ENCODE measurements at regions not wholly inside any gene's neighbourhood (a gene's known extent, or its start where the extent isn't known, plus 50 kb on each side); places are given as distances from the start of the nearest gene placed in this dataset.
"Not testable (repeated sequence)": the region's sequence is repeated elsewhere in the genome, so short reads cannot be mapped to it uniquely, and the experiment has no call there.

DNA sequence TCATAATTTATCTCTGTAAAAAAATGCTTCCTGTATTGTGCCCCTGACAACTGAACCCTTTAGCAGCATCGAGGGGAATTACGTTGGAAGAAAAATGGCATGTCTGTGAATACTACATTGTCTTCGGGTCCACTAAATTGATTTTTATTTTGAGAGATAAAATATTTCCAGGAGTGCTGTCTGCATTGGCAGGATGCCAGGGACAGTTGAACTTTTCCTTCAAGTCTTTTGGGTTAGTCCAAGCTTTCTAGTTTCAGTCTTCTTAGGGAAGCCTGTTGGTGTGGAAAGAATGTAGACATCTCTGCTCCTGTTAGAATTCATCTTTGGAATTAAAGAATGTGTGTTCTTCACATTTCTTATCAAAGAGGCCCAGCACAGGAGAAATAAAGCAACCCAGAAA is 557.9 kb downstream of the TMEM114 start:
- no peak for DNase-seq
- TF ChIP-seq, protein P1, sequence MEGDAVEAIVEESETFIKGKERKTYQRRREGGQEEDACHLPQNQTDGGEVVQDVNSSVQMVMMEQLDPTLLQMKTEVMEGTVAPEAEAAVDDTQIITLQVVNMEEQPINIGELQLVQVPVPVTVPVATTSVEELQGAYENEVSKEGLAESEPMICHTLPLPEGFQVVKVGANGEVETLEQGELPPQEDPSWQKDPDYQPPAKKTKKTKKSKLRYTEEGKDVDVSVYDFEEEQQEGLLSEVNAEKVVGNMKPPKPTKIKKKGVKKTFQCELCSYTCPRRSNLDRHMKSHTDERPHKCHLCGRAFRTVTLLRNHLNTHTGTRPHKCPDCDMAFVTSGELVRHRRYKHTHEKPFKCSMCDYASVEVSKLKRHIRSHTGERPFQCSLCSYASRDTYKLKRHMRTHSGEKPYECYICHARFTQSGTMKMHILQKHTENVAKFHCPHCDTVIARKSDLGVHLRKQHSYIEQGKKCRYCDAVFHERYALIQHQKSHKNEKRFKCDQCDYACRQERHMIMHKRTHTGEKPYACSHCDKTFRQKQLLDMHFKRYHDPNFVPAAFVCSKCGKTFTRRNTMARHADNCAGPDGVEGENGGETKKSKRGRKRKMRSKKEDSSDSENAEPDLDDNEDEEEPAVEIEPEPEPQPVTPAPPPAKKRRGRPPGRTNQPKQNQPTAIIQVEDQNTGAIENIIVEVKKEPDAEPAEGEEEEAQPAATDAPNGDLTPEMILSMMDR (IDR thresholded peaks at IDR 0.05; ENCODE audit: borderline replicate concordance) = no peak
- H3K27me3 ChIP-seq (ENCODE audit: low read depth) = no peaks in the 10 kb centered on the region
- no peak overlapping the region for H3K4me3 ChIP-seq
- H3K27ac ChIP-seq (replicated peaks) = no peak overlapping the region
- H3K9me3 ChIP-seq (replicated peaks) = peaks cover 28% of the 10 kb centered on the region
- intact Hi-C loops (cut with micrococcal nuclease) = no loop called here
- H3K36me3 ChIP-seq = no peaks in the 10 kb centered on the region
- H3K4me1 ChIP-seq = no peaks in the 10 kb centered on the region

DNA sequence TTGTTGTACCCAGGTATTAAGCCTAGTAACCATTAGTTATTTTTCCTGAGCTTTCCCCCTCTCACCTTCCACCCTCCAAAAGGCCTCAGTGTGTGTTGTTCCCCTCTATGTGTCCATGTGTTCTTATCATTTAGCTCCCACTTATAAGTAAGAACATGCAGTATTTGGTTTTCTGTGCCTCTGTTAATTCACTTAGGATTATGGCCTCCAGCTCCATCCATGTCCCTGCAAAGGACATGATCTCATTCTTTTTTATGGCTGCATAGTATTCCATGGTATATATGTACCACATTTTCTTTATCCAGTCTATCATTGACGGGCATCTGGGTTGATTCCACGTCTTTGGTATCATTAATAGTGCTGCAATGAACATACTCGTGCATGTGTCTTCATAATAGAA is 560.3 kb downstream of the TMEM114 start:
- H3K27ac ChIP-seq (replicated peaks); H3K4me3 ChIP-seq; DNase-seq; H3K36me3 ChIP-seq; intact Hi-C loops (cut with micrococcal nuclease); H3K27me3 ChIP-seq (ENCODE audit: low read depth); H3K4me1 ChIP-seq: not testable (repeated sequence)
- H3K9me3 ChIP-seq (replicated peaks) = peaks cover 21% of the 10 kb centered on the region

DNA sequence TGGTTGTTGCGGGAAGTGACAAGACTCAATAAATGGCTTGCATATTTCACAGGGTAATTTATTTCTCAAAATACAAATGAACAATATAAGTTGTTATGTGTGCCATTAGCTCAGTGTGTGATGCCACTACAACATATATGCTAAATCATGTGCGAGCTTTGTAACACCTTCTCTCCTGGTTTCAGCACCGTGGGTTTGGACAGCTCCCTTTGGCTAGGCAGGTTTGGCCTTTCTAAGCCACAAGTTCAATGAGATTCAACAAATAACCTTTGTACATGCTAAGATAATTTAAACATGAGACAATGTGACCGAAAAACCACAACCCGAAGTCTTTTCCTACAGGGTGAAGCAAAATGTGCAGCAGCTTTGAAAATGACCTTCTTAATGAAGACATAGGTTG is 563.9 kb downstream of the TMEM114 start:
- DNase-seq = no peak
- Histone ChIP-seq H3K4me3 (no peak overlapping the region), H3K27me3 (ENCODE audit: low read depth) (no peaks in the 10 kb centered on the region), H3K4me1 (no peaks in the 10 kb centered on the region), H3K9me3 (replicated peaks) (peaks cover 21% of the 10 kb centered on the region), H3K27ac (replicated peaks) (no peak overlapping the region), H3K36me3 (no peaks in the 10 kb centered on the region)
- TF ChIP-seq, protein P1 (IDR thresholded peaks at IDR 0.05; ENCODE audit: borderline replicate concordance) = no peak
- intact Hi-C loops (cut with micrococcal nuclease) = no loop called here

DNA sequence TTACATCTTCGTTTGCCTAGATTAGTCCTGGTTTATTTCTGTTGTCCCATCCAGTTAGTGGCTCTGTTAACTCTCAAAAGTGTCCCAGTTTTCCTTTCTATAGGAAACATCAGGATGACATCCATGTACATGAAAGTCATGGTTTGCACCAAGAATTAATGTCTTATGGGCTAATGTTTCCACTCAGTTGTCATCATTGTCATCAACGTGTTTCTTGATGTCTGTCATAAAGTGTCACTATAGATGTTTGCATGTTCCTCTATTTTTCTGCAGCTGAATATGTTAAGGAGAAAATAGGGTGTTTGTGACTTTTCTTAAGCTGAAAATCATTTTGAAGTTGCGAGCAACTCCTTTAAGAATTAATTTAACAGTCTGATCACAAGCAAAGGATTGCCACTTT is 567.0 kb downstream of the TMEM114 start:
- H3K4me3 ChIP-seq = no peak overlapping the region
- H3K9me3 ChIP-seq (replicated peaks) = no peaks in the 10 kb centered on the region
- no peaks in the 10 kb centered on the region for H3K4me1 ChIP-seq
- TF ChIP-seq, protein P1 (IDR thresholded peaks at IDR 0.05; ENCODE audit: borderline replicate concordance) = no peak
- intact Hi-C loops (cut with micrococcal nuclease) = no loop called here
- no peaks in the 10 kb centered on the region for H3K36me3 ChIP-seq
- H3K27me3 ChIP-seq (ENCODE audit: low read depth) = no peaks in the 10 kb centered on the region
- DNase-seq = no peak
- H3K27ac ChIP-seq (replicated peaks) = no peak overlapping the region

DNA sequence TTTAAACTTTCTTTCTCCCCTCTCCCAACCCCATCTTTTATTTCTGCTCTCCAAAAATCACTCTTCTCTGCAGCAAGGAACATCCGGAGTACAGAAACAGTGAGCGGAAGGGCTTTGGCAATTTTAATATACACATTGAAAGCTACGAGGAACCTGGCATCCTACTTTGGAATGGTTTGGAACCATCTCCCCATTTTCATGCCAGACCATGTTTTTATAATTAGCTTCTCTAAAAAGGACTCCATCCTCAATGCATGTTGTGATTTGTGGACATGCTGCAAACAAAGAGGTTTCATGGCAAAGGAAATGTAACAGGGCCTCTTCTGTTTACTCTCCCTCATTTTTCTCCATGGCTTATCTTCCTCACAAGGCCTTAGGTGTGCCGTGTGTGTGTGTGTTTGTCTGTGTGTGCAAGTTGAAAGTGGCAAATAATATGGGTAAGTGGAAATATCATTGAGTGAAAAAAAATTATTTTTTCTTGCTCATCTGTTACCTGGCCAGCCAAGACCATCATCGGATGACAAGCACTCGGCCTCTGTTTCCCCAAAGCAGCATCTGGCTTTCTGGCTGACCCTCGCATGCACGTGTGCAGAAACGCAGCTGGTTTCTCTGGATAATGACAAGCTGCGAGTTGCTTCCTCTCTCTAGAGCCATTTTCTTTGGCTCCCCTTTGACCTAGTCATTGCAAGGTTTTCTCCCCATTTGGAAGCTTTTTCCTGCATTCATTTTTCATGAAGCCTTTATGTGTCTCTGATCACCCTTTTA is 585.0 kb downstream of the TMEM114 start:
- Histone ChIP-seq H3K9me3 (replicated peaks) (peaks cover 11% of the 10 kb centered on the region), H3K27ac (replicated peaks) (no peak overlapping the region), H3K36me3 (no peaks in the 10 kb centered on the region), H3K4me3 (no peak overlapping the region), H3K27me3 (ENCODE audit: low read depth) (peaks cover 5% of the 10 kb centered on the region), H3K4me1 (no peaks in the 10 kb centered on the region)
- intact Hi-C loops (cut with micrococcal nuclease) = no loop called here
- TF ChIP-seq, protein P1 (IDR thresholded peaks at IDR 0.05; ENCODE audit: borderline replicate concordance) = no peak
- no peak for DNase-seq

DNA sequence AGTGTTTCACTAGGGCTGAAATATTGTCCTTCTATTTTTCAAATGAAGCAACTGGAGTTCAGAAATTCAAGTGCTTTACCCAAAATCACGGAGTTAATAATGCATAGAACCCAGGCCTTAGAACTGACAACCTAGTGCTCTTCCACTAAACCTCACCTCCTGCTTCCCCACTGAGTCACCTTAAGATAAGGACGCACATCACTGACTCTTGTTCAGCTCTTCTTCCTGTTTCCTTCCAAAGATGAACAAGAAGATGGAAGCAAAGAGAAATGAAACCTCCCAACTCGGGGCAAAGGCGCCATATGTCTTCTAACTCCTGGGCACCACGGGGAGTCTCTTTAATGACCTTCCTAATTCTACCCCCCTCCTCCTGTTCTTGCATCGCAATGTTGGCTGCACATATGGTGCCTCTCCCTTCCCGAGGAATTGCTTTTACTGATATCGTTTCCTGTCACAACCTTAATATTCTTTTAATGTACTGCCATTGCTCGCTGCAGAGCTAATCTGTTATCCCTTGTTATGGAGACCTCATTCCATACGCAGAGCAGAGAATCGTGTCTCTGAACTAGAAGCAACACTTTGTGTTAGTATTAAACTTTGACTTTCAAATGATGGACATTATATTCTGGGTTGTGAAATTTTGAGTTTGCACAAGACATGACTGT is 591.4 kb downstream of the TMEM114 start:
- H3K9me3 ChIP-seq (replicated peaks) = peaks cover 11% of the 10 kb centered on the region
- H3K27ac ChIP-seq (replicated peaks) = no peak overlapping the region
- TF ChIP-seq, protein P1 (IDR thresholded peaks at IDR 0.05; ENCODE audit: borderline replicate concordance) = no peak
- peaks cover 5% of the 10 kb centered on the region for H3K27me3 ChIP-seq (ENCODE audit: low read depth)
- H3K4me1 ChIP-seq = no peaks in the 10 kb centered on the region
- H3K4me3 ChIP-seq = no peak overlapping the region
- intact Hi-C loops (cut with micrococcal nuclease) = no loop called here
- no peaks in the 10 kb centered on the region for H3K36me3 ChIP-seq
- no peak for DNase-seq
